HCT116 (cell line): ENCODE measurements at regions not wholly inside any gene's neighbourhood (a gene's known extent, or its start where the extent isn't known, plus 50 kb on each side); places are given as distances from the start of the nearest gene placed in this dataset.

Experiments
- ATAC-seq: fragments of 200-7000 bp; cut with Tn5 transposase; 2 replicates; pipeline ENCODE4 v1.9.1; 2020; ENCODE audit warnings: mild to moderate bottlenecking, moderate library complexity
- BruUV-seq: library from RNA; stranded (reverse); fragments of 400-500 nt; replicated peaks from 2 replicates; lab custom pipeline; 2021; lab: Mats Ljungman, UMichigan
- CTCF ChIA-PET: fragments of 300-600 bp; sonication (Branson Sonifier 250); formaldehyde crosslinking; loops from one replicate; lab custom pipeline; 2021; ENCODE audit warnings: antibody characterized with exemption; lab: Charles Lee
- POLR2A ChIA-PET: fragments of 300-600, 350-600 bp; sonication (Branson Sonifier 250); formaldehyde crosslinking; loops from one replicate; lab custom pipeline; 2021; ENCODE audit warnings: antibody characterized with exemption; lab: Charles Lee
- RAD21 ChIA-PET, 2 experiments: fragments of 300-600 bp; sonication (Branson Sonifier 250); formaldehyde crosslinking; loops; one replicate each; lab custom pipeline; 2023; ENCODE audit warnings: low total read pairs in 2 of 2; ENCODE audit not compliant: uncharacterized antibody in 2 of 2, unreplicated experiment in 2 of 2, low non-redundant PET in 1 of 2; lab: Charles Lee
- DNase-seq: peaks from one replicate; pipeline ENCODE4 v3.0.0-alpha.2; 2010; ENCODE audit warnings: low read depth, low spot score
- H2AFZ ChIP-seq: fragments of 200-600 bp; shearing (Covaris generic), sonication (generic); 2 replicates; pipeline ENCODE4 v1.6.1; 2017; ENCODE audit warnings: low read depth, mixed run types, mixed read lengths, antibody characterized with exemption, low read length; ENCODE audit not compliant: poor library complexity, severe bottlenecking
- H3K27ac ChIP-seq: 2 replicates; pipeline ENCODE4 v1.5.1; 2012; ENCODE audit warnings: low read depth, low read length
- H3K27me3 ChIP-seq: fragments of 200-600 bp; sonication (generic); 2 replicates; pipeline ENCODE4 v1.6.1; 2016; ENCODE audit warnings: mixed run types, low read length, mixed read lengths; ENCODE audit not compliant: insufficient read depth
- H3K36me3 ChIP-seq, 2 experiments: fragments of 200-500 bp in 1 of 2; fragments of 200-600 bp in 1 of 2; sonication (Bioruptor generic) in 1 of 2; sonication (generic) in 1 of 2; 2 replicates each; pipeline versions ENCODE4 v1.5.1 to v1.6.1; 2014 to 2016; ENCODE audit warnings: low read length in 2 of 2, inconsistent platforms in 1 of 2, mixed read lengths in 1 of 2, mixed run types in 1 of 2; ENCODE audit not compliant: insufficient read depth in 2 of 2, control insufficient read depth in 1 of 2
- H3K4me1 ChIP-seq, 2 experiments: fragments of 200-600 bp in 1 of 2; sonication (generic) in 1 of 2; 2 replicates each; pipeline versions ENCODE4 v1.5.1 to v1.6.1; 2012 to 2017; ENCODE audit warnings: low read length in 2 of 2, inconsistent platforms in 1 of 2, mild to moderate bottlenecking in 1 of 2, mixed read lengths in 1 of 2, mixed run types in 1 of 2, moderate library complexity in 1 of 2; ENCODE audit not compliant: insufficient read depth in 2 of 2, control insufficient read depth in 1 of 2
- H3K4me2 ChIP-seq: fragments of 200-600 bp; sonication (generic); 2 replicates; pipeline ENCODE4 v1.6.1; 2017; ENCODE audit warnings: mixed run types, low read length, mixed read lengths
- H3K4me3 ChIP-seq, 2 experiments: fragments of 200-600 bp in 1 of 2; sonication (generic) in 1 of 2; replicated peaks in 1 of 2; 2 replicates each; pipeline ENCODE4 v1.5.1; 2011 to 2016; ENCODE audit warnings: low read length in 2 of 2, control low read depth in 1 of 2, low read depth in 1 of 2, mild to moderate bottlenecking in 1 of 2, mixed read lengths in 1 of 2, mixed run types in 1 of 2
- H3K79me2 ChIP-seq: fragments of 200-600 bp; sonication (generic); 2 replicates; pipeline ENCODE4 v1.6.1; 2017; ENCODE audit warnings: mild to moderate bottlenecking, mixed run types, low read length, moderate library complexity, mixed read lengths; ENCODE audit not compliant: insufficient read depth
- H3K9ac ChIP-seq: fragments of 200-600 bp; sonication (generic); 2 replicates; pipeline ENCODE4 v1.6.1; 2016; ENCODE audit warnings: low read length, mixed read lengths
- H3K9me2 ChIP-seq: fragments of 200-600 bp; sonication (generic), shearing (Covaris generic); 2 replicates; pipeline ENCODE4 v1.6.1; 2017; ENCODE audit warnings: mixed run types, mild to moderate bottlenecking, moderate library complexity; ENCODE audit not compliant: insufficient read depth
- H3K9me3 ChIP-seq, 2 experiments: fragments of 200-500 bp in 1 of 2; fragments of 200-600 bp in 1 of 2; sonication (Bioruptor generic) in 1 of 2; sonication (generic) in 1 of 2; 2 replicates each; pipeline ENCODE4 v1.6.1; 2014 to 2017; ENCODE audit warnings: low read length in 2 of 2, mixed read lengths in 2 of 2, inconsistent platforms in 1 of 2, low read depth in 1 of 2, mild to moderate bottlenecking in 1 of 2, mixed run types in 1 of 2, moderate library complexity in 1 of 2; ENCODE audit not compliant: control insufficient read depth in 1 of 2, insufficient read depth in 1 of 2
- H4K20me1 ChIP-seq: fragments of 200-600 bp; sonication (generic), shearing (Covaris generic); 2 replicates; pipeline ENCODE4 v1.6.1; 2017; ENCODE audit warnings: mixed run types, mild to moderate bottlenecking, moderate library complexity; ENCODE audit not compliant: insufficient read depth
- CBX3 ChIP-seq: IDR thresholded peaks from 2 replicates; pipeline ENCODE4 v1.6.1; 2012; ENCODE audit warnings: low read depth
- ELF1 ChIP-seq: IDR thresholded peaks from 2 replicates; pipeline ENCODE4 v1.6.1; 2012; ENCODE audit warnings: low read depth, borderline replicate concordance
- EZH2phosphoT487 ChIP-seq: fragments of 200-600 bp; IDR thresholded peaks from 2 replicates; pipeline ENCODE4 v1.6.1; 2018; ENCODE audit warnings: antibody characterized with exemption, borderline replicate concordance
- POLR2A ChIP-seq: IDR thresholded peaks from 2 replicates; pipeline ENCODE4 v1.7.0; 2011; ENCODE audit warnings: borderline replicate concordance; ENCODE audit not compliant: insufficient read depth, insufficient read length; ENCODE audit errors: extremely low read depth
- POLR2AphosphoS5 ChIP-seq: IDR thresholded peaks from 2 replicates; pipeline ENCODE4 v1.6.1; 2011; ENCODE audit warnings: mild to moderate bottlenecking, low read depth, low read length, moderate library complexity
- SIN3A ChIP-seq: IDR thresholded peaks from 2 replicates; pipeline ENCODE4 v1.6.1; 2012; ENCODE audit warnings: low read depth
- intact Hi-C: fragments of 100-400 bp; cut with micrococcal nuclease; formaldehyde crosslinking; loops from 2 replicates; pipeline ENCODE4 v1.10.0; 2022

DNA sequence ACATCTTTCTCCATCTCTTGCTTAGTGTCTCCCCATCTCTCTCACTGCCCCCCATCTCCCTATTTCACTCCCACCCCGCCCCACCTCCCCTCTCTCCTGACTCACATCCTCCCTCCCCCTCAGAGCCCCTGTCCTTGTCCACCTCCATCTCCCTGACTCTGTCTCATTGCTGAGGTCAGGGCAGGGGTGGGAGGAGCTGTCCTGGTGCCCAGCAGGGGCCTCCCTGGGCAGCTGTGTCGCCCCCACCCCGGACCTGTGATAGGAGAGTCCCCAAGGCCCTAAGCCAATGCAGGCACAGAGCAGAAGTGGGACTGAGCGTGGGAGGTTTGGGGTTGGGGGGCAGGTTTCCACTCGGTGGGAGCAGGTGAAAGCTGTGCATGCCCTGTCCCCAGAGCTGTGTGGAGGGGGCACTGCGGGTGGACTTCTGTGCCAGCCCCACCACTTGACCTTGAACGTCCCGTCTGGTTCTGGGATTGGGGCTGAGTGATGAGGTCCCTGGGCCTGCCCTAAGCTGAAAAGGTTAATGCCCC is 210.8 kb downstream of the TBC1D2B start:
- Histone ChIP-seq H2AFZ (no peak overlapping the region), H3K79me2 (no peaks in the 10 kb centered on the region), H3K27ac (no peak overlapping the region), H3K4me2 (no peak overlapping the region), H3K27me3 (no peaks in the 10 kb centered on the region), H3K4me3 (no peak overlapping the region), H3K36me3 (no peaks in the 10 kb centered on the region), H3K9ac (no peak overlapping the region), H3K9me3 (no peaks in the 10 kb centered on the region), H3K9me2 (no peaks in the 10 kb centered on the region), H3K4me1 (peaks cover 0 to 7% of the 10 kb centered on the region in 2 experiments; a peak in 1 of 4 replicates), H4K20me1 (no peaks in the 10 kb centered on the region)
- no TSS peak for BruUV-seq
- POLR2A ChIA-PET, result interaction anchor here (0.6 to 0.7 kb wide), 2 partner anchors 52 to 1019 kb away, joined by 3 to 4 read pairs; no protein-coding TSS in a partner anchor
- CTCF ChIA-PET, result interaction anchor here (0.7 kb wide), 1 partner anchor 1703 kb away, joined by 4 read pairs; no protein-coding TSS in a partner anchor
- DNase-seq, result no peak
- RAD21 ChIA-PET, result no interaction called here
- intact Hi-C loops, result no loop called here
- ATAC-seq, result no peak
- TF ChIP-seq ELF1 (no peak), SIN3A (no peak), CBX3 (no peak), EZH2phosphoT487 (no peak), POLR2A (no peak)
- TF ChIP-seq, all 23 proteins: peak for 0

DNA sequence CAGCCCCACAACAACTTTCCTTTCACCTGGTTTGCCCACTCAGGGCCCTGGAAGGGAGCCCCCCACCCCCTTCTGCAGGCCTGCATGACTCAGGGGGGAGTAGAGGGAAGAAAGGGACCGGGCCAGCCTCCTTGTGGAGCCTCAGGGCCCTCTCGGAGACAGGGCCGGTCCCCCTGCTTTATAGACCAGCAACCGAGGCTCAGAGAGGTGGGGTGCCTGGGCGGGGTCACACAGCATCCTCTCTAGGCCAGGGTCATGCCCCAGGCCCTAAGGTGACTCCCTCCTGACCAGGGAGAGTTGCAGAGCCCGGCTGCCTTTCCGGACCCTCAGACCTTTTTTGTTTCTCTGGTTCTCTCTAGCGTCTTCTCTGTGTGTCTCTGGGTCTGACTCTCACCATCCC is 211.3 kb downstream of the TBC1D2B start:
- CTCF ChIA-PET, result interaction anchor here (0.7 kb wide), 1 partner anchor 1702 kb away, joined by 4 read pairs; no protein-coding TSS in a partner anchor
- intact Hi-C loops, result no loop called here
- Histone ChIP-seq H3K27me3 (no peaks in the 10 kb centered on the region), H3K79me2 (no peaks in the 10 kb centered on the region), H3K36me3 (no peaks in the 10 kb centered on the region)
- BruUV-seq, result no TSS peak
- no peak for TF ChIP-seq CBX3
- TF ChIP-seq EZH2phosphoT487, result no peak
- TF ChIP-seq POLR2AphosphoS5, result no peak
- TF ChIP-seq, all 23 proteins: peak for 0
- H3K27ac ChIP-seq, result no peak overlapping the region
- no peak for ATAC-seq
- no peak overlapping the region for H3K9ac ChIP-seq
- H3K4me2 ChIP-seq, result no peak overlapping the region
- no peaks in the 10 kb centered on the region for H3K9me3 ChIP-seq
- no peaks in the 10 kb centered on the region for H3K9me2 ChIP-seq
- H2AFZ ChIP-seq, result no peak overlapping the region
- POLR2A ChIA-PET, result no interaction called here
- H3K4me1 ChIP-seq, result peaks cover 0 to 7% of the 10 kb centered on the region in 2 experiments; a peak in 1 of 4 replicates
- no peaks in the 10 kb centered on the region for H4K20me1 ChIP-seq
- no peak for DNase-seq
- H3K4me3 ChIP-seq, result no peak overlapping the region
- RAD21 ChIA-PET, result no interaction called here
